ENCODE measurements at regions not wholly inside any gene's neighbourhood (a gene's known extent, or its start where the extent isn't known, plus 50 kb on each side); places are given as distances from the start of the nearest gene placed in this dataset.

DNA sequence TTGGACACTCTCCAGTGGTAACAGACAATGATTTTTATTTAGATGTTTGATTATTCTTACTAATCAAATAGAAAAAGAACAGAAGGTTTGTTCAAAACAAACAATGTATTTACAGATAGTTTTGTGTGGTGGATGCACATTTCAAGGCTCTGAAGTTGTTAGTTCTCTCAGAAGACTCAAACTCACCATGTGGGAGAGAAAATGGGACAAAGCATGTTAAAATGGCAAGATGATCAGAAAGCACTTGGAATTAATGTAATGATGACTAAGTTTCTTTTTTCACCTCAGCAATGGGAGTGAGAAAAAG lies 450.5 kb upstream of the KCNMB2 start:
- Histone ChIP-seq H3K36me3 (ENCODE audit: insufficient read depth, low read length) (no peaks in the 10 kb centered on the region), H3K4me3 (ENCODE audit: low read length) (no peak overlapping the region), H3K4me1 (ENCODE audit: insufficient read depth, low read length) (peaks cover 14% of the 10 kb centered on the region), H3K9me3 (ENCODE audit: control insufficient read depth in 1 of 2, insufficient read depth in 1 of 2, low read length in 2 of 2) (peaks cover 0 to under 1% of the 10 kb centered on the region in 2 experiments), H3K27ac (ENCODE audit: low read depth in 1 of 2, low read length in 2 of 2) (no peak overlapping the region), H3K27me3 (ENCODE audit: control insufficient read depth in 1 of 2, insufficient read depth in 2 of 2, low read length in 2 of 2) (no peaks in the 10 kb centered on the region)
- Mint-ChIP-seq H3K36me3 (ENCODE audit: low read depth) (no peaks in the 10 kb centered on the region), H3K4me1 (ENCODE audit: low read depth) (peaks cover 52% of the 10 kb centered on the region), H3K27ac (peak overlapping the region; percentile 64), H3K9me3 (no peaks in the 10 kb centered on the region), H3K4me3 (no peak overlapping the region), H3K27me3 (no peaks in the 10 kb centered on the region)
- no peak for TF ChIP-seq CTCF (IDR thresholded peaks at IDR 0.05)
- DNase-seq = no peak
- ChIA-PET CTCF (no interaction called here), POLR2A (interaction anchor here (1.1 kb wide), 1 partner anchor 83 kb away, joined by 3 read pairs; no protein-coding TSS in a partner anchor)
- intact Hi-C loops (cut with DNase I, micrococcal nuclease) = loop anchor here in 1 of 2 experiments (10.0 kb wide), 1 partner anchor 81 kb away; no protein-coding TSS in a partner anchor
- no peak for ATAC-seq (ENCODE audit: poor library complexity)

- Mint-ChIP-seq H3K27me3 (no peaks in the 10 kb centered on the region), H3K4me3 (no peak overlapping the region), H3K9me3 (no peaks in the 10 kb centered on the region), H3K36me3 (ENCODE audit: low read depth) (no peaks in the 10 kb centered on the region), H3K27ac (peak overlapping the region; percentile 64), H3K4me1 (ENCODE audit: low read depth) (peaks cover 52% of the 10 kb centered on the region)
- DNase-seq (no peak), ATAC-seq (ENCODE audit: poor library complexity) (no peak)
- intact Hi-C loops (cut with DNase I, micrococcal nuclease) = loop anchor here in 1 of 2 experiments (10.0 kb wide), 1 partner anchor 81 kb away; no protein-coding TSS in a partner anchor
- Histone ChIP-seq H3K27me3 (ENCODE audit: control insufficient read depth in 1 of 2, insufficient read depth in 2 of 2, low read length in 2 of 2) (no peaks in the 10 kb centered on the region), H3K36me3 (ENCODE audit: insufficient read depth, low read length) (no peaks in the 10 kb centered on the region), H3K4me1 (ENCODE audit: insufficient read depth, low read length) (peaks cover 14% of the 10 kb centered on the region), H3K4me3 (ENCODE audit: low read length) (no peak overlapping the region), H3K9me3 (ENCODE audit: control insufficient read depth in 1 of 2, insufficient read depth in 1 of 2, low read length in 2 of 2) (peaks cover 0 to 4% of the 10 kb centered on the region in 2 experiments), H3K27ac (ENCODE audit: low read depth in 1 of 2, low read length in 2 of 2) (no peak overlapping the region)
- ChIA-PET CTCF (no interaction called here), POLR2A (no interaction called here)
- TF ChIP-seq CTCF (IDR thresholded peaks at IDR 0.05) = no peak
Measured at GRCh38 chr3:178086144-178086825, 450.0 kb upstream of the KCNMB2 start.

DNA sequence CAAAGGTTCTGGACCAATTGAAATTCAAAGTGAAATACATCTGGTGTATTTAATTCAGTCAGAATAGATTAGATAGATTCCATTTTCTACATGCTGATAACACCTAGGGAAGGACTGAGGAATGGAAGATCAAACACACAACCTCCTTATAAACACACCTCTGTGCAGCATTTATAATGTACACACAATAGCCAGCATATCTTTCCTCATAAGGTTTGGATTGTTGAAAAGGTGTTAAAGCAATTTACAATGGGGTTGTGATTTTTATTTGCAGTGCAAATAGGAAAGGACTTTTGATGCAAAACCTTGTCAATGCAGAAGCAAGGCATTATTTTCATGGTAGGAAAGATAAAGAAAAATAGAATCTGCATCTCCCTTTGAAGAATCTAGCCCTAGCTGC lies 448.9 kb upstream of the KCNMB2 start:
- H3K9me3 Mint-ChIP-seq = peaks cover 6% of the 10 kb centered on the region
- H3K4me3 ChIP-seq (ENCODE audit: low read length) = no peak overlapping the region
- peaks cover 14% of the 10 kb centered on the region for H3K4me1 ChIP-seq (ENCODE audit: insufficient read depth, low read length)
- no peaks in the 10 kb centered on the region for H3K36me3 ChIP-seq (ENCODE audit: insufficient read depth, low read length)
- DNase-seq (no peak), ATAC-seq (ENCODE audit: poor library complexity) (no peak)
- no peak overlapping the region for H3K4me3 Mint-ChIP-seq
- H3K27ac Mint-ChIP-seq = no peak overlapping the region
- peaks cover 11% of the 10 kb centered on the region for H3K36me3 Mint-ChIP-seq (ENCODE audit: low read depth)
- H3K27me3 Mint-ChIP-seq = no peaks in the 10 kb centered on the region
- H3K9me3 ChIP-seq (ENCODE audit: control insufficient read depth in 1 of 2, insufficient read depth in 1 of 2, low read length in 2 of 2) = peaks cover 0 to 4% of the 10 kb centered on the region in 2 experiments
- H3K27ac ChIP-seq (ENCODE audit: low read depth in 1 of 2, low read length in 2 of 2) = no peak overlapping the region
- ChIA-PET POLR2A (no interaction called here), CTCF (no interaction called here)
- no peaks in the 10 kb centered on the region for H3K27me3 ChIP-seq (ENCODE audit: control insufficient read depth in 1 of 2, insufficient read depth in 2 of 2, low read length in 2 of 2)
- no peak for TF ChIP-seq CTCF (IDR thresholded peaks at IDR 0.05)
- H3K4me1 Mint-ChIP-seq (ENCODE audit: low read depth) = peaks cover 48% of the 10 kb centered on the region
- intact Hi-C loops (cut with DNase I, micrococcal nuclease) = loop anchor here in 1 of 2 experiments (10.0 kb wide), 1 partner anchor 83 kb away; no protein-coding TSS in a partner anchor
